ENCODE measurements at regions not wholly inside any gene's neighbourhood (a gene's known extent, or its start where the extent isn't known, plus 50 kb on each side); places are given as distances from the start of the nearest gene placed in this dataset.

DNA sequence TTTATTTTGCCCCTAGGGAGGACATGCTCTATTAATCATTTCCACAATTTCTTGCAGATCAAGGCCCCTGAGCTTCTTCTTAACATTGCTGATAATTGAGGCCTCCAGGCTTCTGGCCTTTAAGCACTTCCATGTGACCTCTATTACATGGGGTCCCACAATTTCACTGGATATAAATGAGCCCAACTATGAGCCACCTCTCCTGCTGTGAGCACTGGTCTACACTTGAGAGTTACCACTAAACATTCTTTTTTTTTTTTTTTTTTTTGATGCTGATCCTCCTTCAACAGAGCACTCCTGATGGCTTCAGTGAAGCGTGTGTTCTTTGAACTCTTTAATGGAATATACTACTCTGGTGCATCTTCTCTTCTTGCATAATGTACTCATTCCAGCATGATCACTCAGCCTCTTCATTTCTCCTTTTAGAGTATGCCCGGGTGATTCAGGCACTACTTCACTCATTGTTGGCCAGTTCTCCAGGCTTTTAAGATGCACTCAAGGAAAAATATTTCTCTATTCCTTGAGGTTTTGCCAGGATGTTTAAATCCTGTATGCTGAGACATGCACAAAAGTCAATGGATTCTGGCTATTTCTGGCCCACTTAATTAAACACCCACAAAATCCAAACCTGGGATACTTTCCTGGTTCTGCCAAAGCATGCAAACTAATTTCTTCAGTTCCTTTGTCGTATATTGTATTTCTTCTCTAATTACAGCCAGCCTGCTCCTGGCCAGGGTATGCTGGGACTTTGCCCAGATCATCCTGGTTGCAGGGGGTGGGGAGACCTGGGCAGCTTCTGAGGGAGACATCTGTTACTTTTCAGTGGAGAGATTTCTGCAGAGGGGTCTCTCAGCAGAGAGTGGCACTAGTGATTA, 257.8 kb upstream of the LUZP2 start:
- TF ChIP-seq, protein P1, sequence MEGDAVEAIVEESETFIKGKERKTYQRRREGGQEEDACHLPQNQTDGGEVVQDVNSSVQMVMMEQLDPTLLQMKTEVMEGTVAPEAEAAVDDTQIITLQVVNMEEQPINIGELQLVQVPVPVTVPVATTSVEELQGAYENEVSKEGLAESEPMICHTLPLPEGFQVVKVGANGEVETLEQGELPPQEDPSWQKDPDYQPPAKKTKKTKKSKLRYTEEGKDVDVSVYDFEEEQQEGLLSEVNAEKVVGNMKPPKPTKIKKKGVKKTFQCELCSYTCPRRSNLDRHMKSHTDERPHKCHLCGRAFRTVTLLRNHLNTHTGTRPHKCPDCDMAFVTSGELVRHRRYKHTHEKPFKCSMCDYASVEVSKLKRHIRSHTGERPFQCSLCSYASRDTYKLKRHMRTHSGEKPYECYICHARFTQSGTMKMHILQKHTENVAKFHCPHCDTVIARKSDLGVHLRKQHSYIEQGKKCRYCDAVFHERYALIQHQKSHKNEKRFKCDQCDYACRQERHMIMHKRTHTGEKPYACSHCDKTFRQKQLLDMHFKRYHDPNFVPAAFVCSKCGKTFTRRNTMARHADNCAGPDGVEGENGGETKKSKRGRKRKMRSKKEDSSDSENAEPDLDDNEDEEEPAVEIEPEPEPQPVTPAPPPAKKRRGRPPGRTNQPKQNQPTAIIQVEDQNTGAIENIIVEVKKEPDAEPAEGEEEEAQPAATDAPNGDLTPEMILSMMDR (conservative IDR thresholded peaks at IDR 0.05; ENCODE audit: low read depth, low read length), result no peak

DNA sequence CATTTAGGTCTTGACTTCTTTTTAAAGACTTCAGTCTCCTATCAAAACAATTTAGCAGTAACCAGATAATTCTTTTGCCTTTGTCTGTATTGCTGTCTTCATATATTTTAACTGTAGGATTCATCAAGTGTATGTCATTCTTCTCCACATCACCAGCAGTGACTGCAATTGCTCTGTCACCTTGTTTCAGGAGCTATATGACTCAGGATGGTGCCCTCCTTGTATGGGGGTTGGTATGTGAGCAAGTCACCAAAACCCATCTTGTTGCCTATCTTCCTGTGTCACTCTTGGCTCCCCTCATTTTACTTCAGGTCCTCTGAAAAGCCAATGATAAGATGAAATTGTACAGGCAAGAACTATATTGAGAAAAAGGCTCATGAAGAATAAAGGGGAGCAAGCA, 256.9 kb upstream of the LUZP2 start:
- TF ChIP-seq, protein P1 (conservative IDR thresholded peaks at IDR 0.05; ENCODE audit: low read depth, low read length), result no peak
- DNase-seq (ENCODE audit: low read depth), result no peak
- H3K4me3 ChIP-seq (ENCODE audit: low read length), result no peak overlapping the region

More for the DNA sequence above, 257.8 kb upstream of the LUZP2 start:
- DNase-seq (ENCODE audit: low read depth), result peak; percentile 20
- H3K4me3 ChIP-seq (ENCODE audit: low read length), result no peak overlapping the region

DNA sequence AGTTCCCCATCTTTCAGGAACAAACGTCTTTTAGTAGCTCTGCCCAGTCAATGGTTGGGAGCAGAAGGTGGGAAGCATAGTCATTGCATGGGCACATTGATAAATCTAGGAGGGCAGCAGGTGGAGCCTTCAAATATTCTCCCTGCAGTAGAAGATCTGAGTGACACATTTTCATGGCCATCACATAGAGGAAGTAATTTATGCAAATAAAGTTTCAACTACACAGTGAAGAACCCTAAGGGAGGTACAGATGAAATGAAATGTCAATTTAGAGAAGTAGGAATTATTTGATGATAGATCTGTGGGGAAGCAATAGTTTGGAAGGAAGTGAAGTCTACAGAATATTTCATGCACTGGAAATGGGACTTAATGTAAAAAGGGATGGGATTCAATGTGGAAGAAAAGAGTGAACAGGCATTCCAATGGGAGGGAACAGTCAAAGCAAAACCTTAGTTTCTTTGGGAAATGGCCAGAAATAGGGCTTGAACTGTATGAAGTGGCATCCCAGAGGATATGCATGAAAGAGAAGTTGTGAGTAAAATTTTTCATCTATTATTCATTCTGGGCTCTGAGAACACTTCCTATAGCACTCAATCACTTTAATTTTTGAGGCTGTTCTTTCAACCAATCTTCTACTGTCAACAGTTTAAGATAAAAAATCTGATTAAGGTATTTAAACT, 256.2 kb upstream of the LUZP2 start:
- H3K4me3 ChIP-seq (ENCODE audit: low read length), result no peak overlapping the region
- DNase-seq (ENCODE audit: low read depth), result no peak
- TF ChIP-seq, protein P1 (conservative IDR thresholded peaks at IDR 0.05; ENCODE audit: low read depth, low read length), result no peak

DNA sequence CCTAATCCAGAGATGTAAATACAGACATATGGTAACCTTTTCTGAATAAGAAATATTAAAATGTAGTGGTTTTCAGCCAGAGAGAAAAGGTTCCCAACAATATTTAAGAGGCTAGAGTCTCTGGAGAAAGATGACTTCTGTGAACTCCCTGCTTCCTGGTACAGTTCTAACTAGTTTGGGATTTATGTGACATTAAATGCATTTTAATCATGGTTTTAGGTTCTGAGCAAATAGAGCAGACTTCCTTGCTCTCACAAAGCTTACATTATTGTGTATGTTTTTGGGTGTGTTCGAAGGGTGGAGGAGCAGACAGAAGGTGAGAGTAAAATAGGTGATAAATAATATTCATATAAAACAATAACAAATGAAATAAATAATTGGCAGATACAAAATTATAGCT, 250.1 kb upstream of the LUZP2 start:
- TF ChIP-seq, protein P1 (conservative IDR thresholded peaks at IDR 0.05; ENCODE audit: low read depth, low read length), result no peak
- no peak for DNase-seq (ENCODE audit: low read depth)
- no peak overlapping the region for H3K4me3 ChIP-seq (ENCODE audit: low read length)

GRCh38 chr11:24247846-24248245, 249.0 kb upstream of the LUZP2 start:
- TF ChIP-seq, protein P1 (conservative IDR thresholded peaks at IDR 0.05; ENCODE audit: low read depth, low read length), result no peak
- DNase-seq (ENCODE audit: low read depth), result no peak
- H3K4me3 ChIP-seq (ENCODE audit: low read length), result no peak overlapping the region

- no peak for DNase-seq (ENCODE audit: low read depth)
- no peak overlapping the region for H3K4me3 ChIP-seq (ENCODE audit: low read length)
- TF ChIP-seq, protein P1 (conservative IDR thresholded peaks at IDR 0.05; ENCODE audit: low read depth, low read length), result no peak
These were observed 246.9 kb upstream of the LUZP2 start for GRCh38 chr11:24249921-24250320.

All from retinal pigment epithelial cell (primary cell).